Keratinocyte (primary cell): ENCODE measurements at regions not wholly inside any gene's neighbourhood (a gene's known extent, or its start where the extent isn't known, plus 50 kb on each side); places are given as distances from the start of the nearest gene placed in this dataset.

Experiments used
- DNase-seq: peaks from one replicate; pipeline ENCODE4 v3.0.0-alpha.2; 2011; ENCODE audit warnings: low read depth, missing footprints, low spot score
- FAIRE-seq: peaks from 2 replicates; lab custom pipeline; 2011; peaks lifted over from hg19 to GRCh38; lab: Jason Lieb, UNC
- H2AFZ ChIP-seq: 2 replicates; pipeline ENCODE4 v1.6.0; 2012; ENCODE audit warnings: low read length, control low read depth, inconsistent platforms; ENCODE audit not compliant: control insufficient read depth
- H3K27ac ChIP-seq: 2 replicates; pipeline ENCODE4 v1.5.1; 2011; ENCODE audit warnings: low read length; ENCODE audit not compliant: control insufficient read depth, insufficient read depth
- H3K27me3 ChIP-seq: 3 replicates; pipeline ENCODE4 v1.6.0; 2011; ENCODE audit warnings: low read length; ENCODE audit not compliant: control insufficient read depth, insufficient read depth; ENCODE audit errors: extremely low read depth
- H3K36me3 ChIP-seq, 2 experiments: 2 replicates in 1 of 2; 3 replicates in 1 of 2; pipeline ENCODE4 v1.5.1; 2011; ENCODE audit warnings: low read length in 2 of 2, mild to moderate bottlenecking in 1 of 2; ENCODE audit not compliant: control insufficient read depth in 2 of 2, insufficient read depth in 2 of 2; ENCODE audit errors: extremely low read depth in 1 of 2
- H3K4me1 ChIP-seq: 3 replicates; pipeline ENCODE4 v1.5.1; 2011; ENCODE audit warnings: low read length; ENCODE audit not compliant: control insufficient read depth, insufficient read depth; ENCODE audit errors: extremely low read depth
- H3K4me2 ChIP-seq: 3 replicates; pipeline ENCODE4 v1.6.0; 2011; ENCODE audit warnings: low read depth, low read length; ENCODE audit not compliant: control insufficient read depth, insufficient read depth; ENCODE audit errors: extremely low read depth
- H3K4me3 ChIP-seq, 3 experiments: fragments of 200-600 bp in 1 of 3; sonication (generic) in 1 of 3; 2 replicates in 2 of 3; 3 replicates in 1 of 3; pipeline ENCODE4 v1.5.1; 2011 to 2016; ENCODE audit warnings: low read length in 3 of 3, mild to moderate bottlenecking in 3 of 3, control low read depth in 2 of 3, inconsistent platforms in 1 of 3, low read depth in 1 of 3, mixed read lengths in 1 of 3, mixed run types in 1 of 3, moderate library complexity in 1 of 3; ENCODE audit not compliant: control insufficient read depth in 2 of 3, insufficient read depth in 2 of 3; ENCODE audit errors: extremely low read depth in 1 of 3
- H3K79me2 ChIP-seq: 2 replicates; pipeline ENCODE4 v1.6.0; 2012; ENCODE audit warnings: low read length; ENCODE audit not compliant: control insufficient read depth, insufficient read depth
- H3K9ac ChIP-seq: 3 replicates; pipeline ENCODE4 v1.6.0; 2011; ENCODE audit warnings: low read length; ENCODE audit not compliant: control insufficient read depth, insufficient read depth; ENCODE audit errors: extremely low read depth
- H3K9me1 ChIP-seq: 3 replicates; pipeline ENCODE4 v1.6.0; 2011; ENCODE audit warnings: low read length; ENCODE audit not compliant: control insufficient read depth, insufficient read depth; ENCODE audit errors: extremely low read depth
- H3K9me3 ChIP-seq: 2 replicates; pipeline ENCODE4 v1.5.1; 2012; ENCODE audit warnings: low read depth, low read length; ENCODE audit not compliant: control insufficient read depth
- H4K20me1 ChIP-seq: 3 replicates; pipeline ENCODE4 v1.6.0; 2011; ENCODE audit warnings: low read length; ENCODE audit not compliant: control insufficient read depth, insufficient read depth; ENCODE audit errors: extremely low read depth
- EZH2 ChIP-seq: IDR thresholded peaks from one replicate; pipeline ENCODE4 v1.6.1; 2012; ENCODE audit warnings: inconsistent platforms, mild to moderate bottlenecking, low read length, moderate library complexity
- dilution Hi-C: fragments of 300-500 bp; cut with MboI; formaldehyde crosslinking; loops from one replicate; pipeline ENCODE4 v1.7.0; 2020; ENCODE audit warnings: low sequenced_read_pairs; ENCODE audit not compliant: extremely low pct_ligation_motif_present
- TF ChIP-seq, protein P1 (sequence below), 3 experiments: IDR thresholded peaks in 1 of 3; conservative IDR thresholded peaks in 1 of 3; optimal IDR thresholded peaks in 1 of 3; 2 replicates in 2 of 3; 3 replicates in 1 of 3; pipeline versions ENCODE3 to v1.5.1; 2011; ENCODE audit warnings: low read length in 3 of 3, mild to moderate bottlenecking in 3 of 3, moderate library complexity in 2 of 3, control low read depth in 1 of 3, inconsistent platforms in 1 of 3; ENCODE audit not compliant: insufficient read depth in 2 of 3; ENCODE audit errors: extremely low read depth in 1 of 3

DNA sequence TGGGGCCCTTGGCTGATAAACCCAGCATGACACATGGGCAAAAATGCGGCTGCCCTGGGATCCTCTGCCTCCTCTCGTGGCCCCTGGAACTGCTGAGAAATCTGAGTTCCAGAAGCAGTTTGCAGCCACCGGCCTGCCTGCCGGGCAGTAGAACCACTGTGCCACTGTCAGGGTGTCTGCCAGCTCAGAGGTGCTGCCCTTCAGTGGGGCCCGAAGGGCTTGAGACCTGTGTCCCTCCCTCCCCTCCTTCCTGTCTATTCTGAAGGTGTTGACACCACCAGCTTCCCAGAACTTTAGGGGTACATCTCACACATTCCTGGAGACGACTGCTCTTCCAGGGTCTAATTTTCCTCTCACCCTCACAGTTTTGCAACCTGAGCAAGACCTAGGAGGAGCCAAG is 88.2 kb upstream of the POMGNT2 start:
- TF ChIP-seq EZH2, result no peak
- TF ChIP-seq, protein P1, sequence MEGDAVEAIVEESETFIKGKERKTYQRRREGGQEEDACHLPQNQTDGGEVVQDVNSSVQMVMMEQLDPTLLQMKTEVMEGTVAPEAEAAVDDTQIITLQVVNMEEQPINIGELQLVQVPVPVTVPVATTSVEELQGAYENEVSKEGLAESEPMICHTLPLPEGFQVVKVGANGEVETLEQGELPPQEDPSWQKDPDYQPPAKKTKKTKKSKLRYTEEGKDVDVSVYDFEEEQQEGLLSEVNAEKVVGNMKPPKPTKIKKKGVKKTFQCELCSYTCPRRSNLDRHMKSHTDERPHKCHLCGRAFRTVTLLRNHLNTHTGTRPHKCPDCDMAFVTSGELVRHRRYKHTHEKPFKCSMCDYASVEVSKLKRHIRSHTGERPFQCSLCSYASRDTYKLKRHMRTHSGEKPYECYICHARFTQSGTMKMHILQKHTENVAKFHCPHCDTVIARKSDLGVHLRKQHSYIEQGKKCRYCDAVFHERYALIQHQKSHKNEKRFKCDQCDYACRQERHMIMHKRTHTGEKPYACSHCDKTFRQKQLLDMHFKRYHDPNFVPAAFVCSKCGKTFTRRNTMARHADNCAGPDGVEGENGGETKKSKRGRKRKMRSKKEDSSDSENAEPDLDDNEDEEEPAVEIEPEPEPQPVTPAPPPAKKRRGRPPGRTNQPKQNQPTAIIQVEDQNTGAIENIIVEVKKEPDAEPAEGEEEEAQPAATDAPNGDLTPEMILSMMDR (optimal IDR thresholded peaks at IDR 0.05 in 1 of 3, IDR thresholded peaks at IDR 0.05 in 1 of 3, conservative IDR thresholded peaks at IDR 0.05 in 1 of 3; ENCODE audit: extremely low read depth in 1 of 3, insufficient read depth in 2 of 3, low read length in 3 of 3), result no peak
- Histone ChIP-seq H3K79me2 (no peaks in the 10 kb centered on the region), H3K27ac (no peak overlapping the region), H4K20me1 (no peaks in the 10 kb centered on the region), H3K4me1 (no peaks in the 10 kb centered on the region), H3K4me2 (no peak overlapping the region), H3K36me3 (no peaks in the 10 kb centered on the region), H3K4me3 (no peak overlapping the region), H3K9ac (no peak overlapping the region), H3K9me3 (no peaks in the 10 kb centered on the region), H2AFZ (no peak overlapping the region), H3K27me3 (peaks cover 7% of the 10 kb centered on the region), H3K9me1 (no peaks in the 10 kb centered on the region)
- DNase-seq (no peak), FAIRE-seq (no peak)
- dilution Hi-C loops, result no loop called here

GRCh38 chr3:43192028-43192427 is 86.1 kb upstream of the POMGNT2 start:
- FAIRE-seq (no peak), DNase-seq (no peak)
- Histone ChIP-seq H3K4me1 (peaks cover under 1% of the 10 kb centered on the region), H3K9ac (no peak overlapping the region), H3K36me3 (no peaks in the 10 kb centered on the region), H2AFZ (no peak overlapping the region), H3K9me1 (no peaks in the 10 kb centered on the region), H3K4me3 (no peak overlapping the region), H3K4me2 (no peak overlapping the region), H3K27ac (no peak overlapping the region), H3K9me3 (peaks cover 8% of the 10 kb centered on the region), H4K20me1 (no peaks in the 10 kb centered on the region), H3K79me2 (no peaks in the 10 kb centered on the region), H3K27me3 (peaks cover 5% of the 10 kb centered on the region)
- TF ChIP-seq EZH2, result no peak
- TF ChIP-seq, protein P1 (optimal IDR thresholded peaks at IDR 0.05 in 1 of 3, IDR thresholded peaks at IDR 0.05 in 1 of 3, conservative IDR thresholded peaks at IDR 0.05 in 1 of 3; ENCODE audit: extremely low read depth in 1 of 3, insufficient read depth in 2 of 3, low read length in 3 of 3), result no peak
- dilution Hi-C loops, result no loop called here
